ENCODE measurements at regions not wholly inside any gene's neighbourhood (a gene's known extent, or its start where the extent isn't known, plus 50 kb on each side); places are given as distances from the start of the nearest gene placed in this dataset.

DNA sequence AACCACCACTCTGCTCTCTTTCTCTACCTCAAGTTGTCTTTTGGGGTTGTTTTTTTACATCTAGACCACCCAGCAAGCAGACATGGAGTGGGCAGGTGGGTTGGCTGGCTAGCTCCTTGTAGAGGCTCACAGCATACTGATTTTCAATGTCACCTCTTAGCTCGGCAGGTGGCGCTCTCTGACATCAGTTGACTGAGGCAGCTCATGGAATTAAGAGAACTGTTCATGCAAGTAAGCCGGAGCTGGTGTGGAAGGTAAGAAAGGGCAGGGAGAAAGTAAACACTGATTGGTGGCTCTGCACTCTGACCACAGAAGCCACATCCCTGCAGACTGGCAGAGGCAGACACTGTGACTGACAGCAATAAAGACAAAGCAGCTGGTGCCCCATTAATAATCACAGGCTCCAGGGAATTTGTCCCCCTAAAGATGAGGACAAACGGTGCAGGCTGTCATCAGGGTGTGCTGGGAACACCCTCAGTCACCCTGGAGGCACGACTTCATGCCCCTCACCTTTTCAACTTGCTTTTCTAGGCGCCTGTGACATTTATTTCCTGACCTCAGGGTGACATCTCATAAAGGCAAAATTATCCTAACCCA, 226.8 kb downstream of the LMX1A start:
- no peak overlapping the region for H3K4me3 ChIP-seq (ENCODE audit: low read depth, low read length)
- TF ChIP-seq, protein P1, sequence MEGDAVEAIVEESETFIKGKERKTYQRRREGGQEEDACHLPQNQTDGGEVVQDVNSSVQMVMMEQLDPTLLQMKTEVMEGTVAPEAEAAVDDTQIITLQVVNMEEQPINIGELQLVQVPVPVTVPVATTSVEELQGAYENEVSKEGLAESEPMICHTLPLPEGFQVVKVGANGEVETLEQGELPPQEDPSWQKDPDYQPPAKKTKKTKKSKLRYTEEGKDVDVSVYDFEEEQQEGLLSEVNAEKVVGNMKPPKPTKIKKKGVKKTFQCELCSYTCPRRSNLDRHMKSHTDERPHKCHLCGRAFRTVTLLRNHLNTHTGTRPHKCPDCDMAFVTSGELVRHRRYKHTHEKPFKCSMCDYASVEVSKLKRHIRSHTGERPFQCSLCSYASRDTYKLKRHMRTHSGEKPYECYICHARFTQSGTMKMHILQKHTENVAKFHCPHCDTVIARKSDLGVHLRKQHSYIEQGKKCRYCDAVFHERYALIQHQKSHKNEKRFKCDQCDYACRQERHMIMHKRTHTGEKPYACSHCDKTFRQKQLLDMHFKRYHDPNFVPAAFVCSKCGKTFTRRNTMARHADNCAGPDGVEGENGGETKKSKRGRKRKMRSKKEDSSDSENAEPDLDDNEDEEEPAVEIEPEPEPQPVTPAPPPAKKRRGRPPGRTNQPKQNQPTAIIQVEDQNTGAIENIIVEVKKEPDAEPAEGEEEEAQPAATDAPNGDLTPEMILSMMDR (IDR thresholded peaks at IDR 0.05; ENCODE audit: low read depth, low read length, missing control alignments), result peak; percentile 50
- in situ Hi-C loops (cut with HindIII; ENCODE audit: low sequenced_read_pairs), result no loop called here
- peak; percentile 9 for DNase-seq (ENCODE audit: low read depth)

DNA sequence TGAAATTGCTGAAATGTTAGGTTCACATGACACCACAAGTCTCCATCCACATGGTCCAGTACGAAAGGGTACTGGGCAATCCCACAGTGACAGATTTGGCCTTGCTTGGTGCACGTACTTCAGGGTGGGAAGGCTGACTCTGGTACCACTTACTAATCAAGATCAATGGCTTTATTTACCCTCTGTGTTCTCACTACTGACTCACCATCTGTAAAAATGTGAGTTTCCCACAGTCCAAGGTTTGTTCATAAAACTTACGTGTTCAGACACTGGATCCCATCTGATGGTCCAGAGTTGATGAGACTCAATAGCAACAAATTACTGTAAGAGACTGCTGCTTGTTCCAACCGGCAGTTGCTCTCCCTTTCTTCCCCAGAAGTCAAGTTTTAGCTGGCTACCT, 231.7 kb downstream of the LMX1A start:
- H3K4me3 ChIP-seq (ENCODE audit: low read depth, low read length), result no peak overlapping the region
- DNase-seq (ENCODE audit: low read depth), result no peak
- in situ Hi-C loops (cut with HindIII; ENCODE audit: low sequenced_read_pairs), result no loop called here
- TF ChIP-seq, protein P1 (IDR thresholded peaks at IDR 0.05; ENCODE audit: low read depth, low read length, missing control alignments), result no peak

DNA sequence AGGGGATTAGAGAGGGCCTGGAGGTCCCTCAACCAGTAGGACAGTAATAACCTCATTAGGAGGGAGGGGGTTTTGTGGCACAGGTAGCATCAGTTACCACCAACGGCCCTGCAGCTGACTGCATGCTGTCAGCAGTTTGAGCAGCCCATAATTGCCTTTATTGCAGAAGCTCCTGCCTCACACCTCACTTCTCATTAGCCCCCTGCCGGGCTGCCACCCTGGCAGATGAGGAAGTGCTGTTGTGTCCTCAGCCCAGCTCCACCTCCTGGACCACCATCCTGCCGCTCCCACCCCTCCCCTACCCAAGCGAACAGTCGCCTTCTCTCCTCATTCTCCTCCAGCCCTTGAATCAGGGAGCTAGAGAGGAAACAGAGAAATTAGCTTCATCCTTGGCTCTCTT, 237.4 kb downstream of the LMX1A start:
- in situ Hi-C loops (cut with HindIII; ENCODE audit: low sequenced_read_pairs), result no loop called here
- H3K4me3 ChIP-seq (ENCODE audit: low read depth, low read length), result no peak overlapping the region
- TF ChIP-seq, protein P1 (IDR thresholded peaks at IDR 0.05; ENCODE audit: low read depth, low read length, missing control alignments), result no peak
- no peak for DNase-seq (ENCODE audit: low read depth)

DNA sequence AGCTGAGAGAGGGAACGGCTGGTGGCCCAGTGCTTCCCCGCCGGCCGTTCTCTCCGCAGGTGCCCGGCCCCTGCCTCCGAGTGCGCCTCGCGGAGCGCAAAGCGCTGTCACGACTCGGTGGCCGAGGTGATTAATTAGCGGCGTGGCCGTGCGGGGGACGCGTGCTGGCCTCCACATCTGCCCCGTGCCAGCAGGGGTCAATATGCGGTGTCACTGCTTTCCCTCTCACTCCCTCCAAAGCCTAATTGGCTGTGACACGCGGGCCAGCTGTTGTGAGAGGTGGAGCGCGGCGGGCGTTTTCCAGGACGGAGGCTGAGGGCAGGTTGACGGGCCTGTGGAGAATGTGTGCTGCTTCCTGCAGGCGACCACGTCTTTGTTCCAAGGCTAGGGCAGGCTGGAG, 239.0 kb downstream of the LMX1A start:
- in situ Hi-C loops (cut with HindIII; ENCODE audit: low sequenced_read_pairs), result no loop called here
- TF ChIP-seq, protein P1 (IDR thresholded peaks at IDR 0.05; ENCODE audit: low read depth, low read length, missing control alignments), result no peak
- no peak for DNase-seq (ENCODE audit: low read depth)
- H3K4me3 ChIP-seq (ENCODE audit: low read depth, low read length), result no peak overlapping the region

DNA sequence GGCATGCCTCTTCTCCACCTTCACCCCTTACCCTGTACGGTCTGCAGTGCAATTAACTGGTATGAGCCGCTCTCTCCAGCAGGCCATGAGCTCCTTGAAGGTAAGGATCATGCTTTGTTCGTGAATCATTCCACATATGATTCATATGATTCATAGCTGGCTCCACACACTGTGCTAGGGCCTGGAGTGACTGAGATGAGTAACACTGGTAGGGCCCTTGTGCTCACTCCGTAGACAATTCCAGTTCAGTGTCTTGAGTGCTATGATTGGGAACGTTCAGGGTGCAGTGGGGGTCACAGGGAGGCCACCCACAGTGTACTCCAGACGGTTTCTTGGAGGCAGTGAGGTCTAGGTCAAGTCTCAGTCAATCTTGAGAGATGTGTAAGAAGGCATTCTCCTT, 239.8 kb downstream of the LMX1A start:
- peak; percentile 59 for DNase-seq (ENCODE audit: low read depth)
- in situ Hi-C loops (cut with HindIII; ENCODE audit: low sequenced_read_pairs), result no loop called here
- TF ChIP-seq, protein P1 (IDR thresholded peaks at IDR 0.05; ENCODE audit: low read depth, low read length, missing control alignments), result no peak

DNA sequence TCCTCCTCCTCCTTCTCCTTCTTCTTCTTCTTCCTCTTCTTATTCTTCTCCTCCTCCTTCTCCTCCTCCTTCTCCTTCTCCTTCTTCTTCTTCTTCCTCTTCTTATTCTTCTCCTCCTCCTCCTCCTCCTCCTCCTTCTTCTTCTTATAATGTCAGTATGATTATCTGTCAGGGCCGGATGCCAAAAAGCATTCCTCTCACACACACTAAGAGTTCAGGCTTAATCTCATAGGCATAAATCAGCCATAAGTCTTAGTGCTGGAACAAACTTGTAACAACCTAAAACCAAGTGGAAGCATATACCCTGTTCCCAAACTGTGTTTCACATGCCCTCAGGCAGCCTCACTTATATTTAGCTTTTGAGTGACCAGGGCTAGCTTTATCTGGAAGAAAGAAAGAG, 240.3 kb downstream of the LMX1A start:
- no peak overlapping the region for H3K4me3 ChIP-seq (ENCODE audit: low read depth, low read length)
- TF ChIP-seq, protein P1 (IDR thresholded peaks at IDR 0.05; ENCODE audit: low read depth, low read length, missing control alignments), result no peak
- in situ Hi-C loops (cut with HindIII; ENCODE audit: low sequenced_read_pairs), result no loop called here
- no peak for DNase-seq (ENCODE audit: low read depth)

More for the DNA sequence above, 239.8 kb downstream of the LMX1A start:
- no peak overlapping the region for H3K4me3 ChIP-seq (ENCODE audit: low read depth, low read length)

Data from astrocyte of the cerebellum (primary cell).